ENCODE measurements at regions not wholly inside any gene's neighbourhood (a gene's known extent, or its start where the extent isn't known, plus 50 kb on each side); places are given as distances from the start of the nearest gene placed in this dataset.

DNA sequence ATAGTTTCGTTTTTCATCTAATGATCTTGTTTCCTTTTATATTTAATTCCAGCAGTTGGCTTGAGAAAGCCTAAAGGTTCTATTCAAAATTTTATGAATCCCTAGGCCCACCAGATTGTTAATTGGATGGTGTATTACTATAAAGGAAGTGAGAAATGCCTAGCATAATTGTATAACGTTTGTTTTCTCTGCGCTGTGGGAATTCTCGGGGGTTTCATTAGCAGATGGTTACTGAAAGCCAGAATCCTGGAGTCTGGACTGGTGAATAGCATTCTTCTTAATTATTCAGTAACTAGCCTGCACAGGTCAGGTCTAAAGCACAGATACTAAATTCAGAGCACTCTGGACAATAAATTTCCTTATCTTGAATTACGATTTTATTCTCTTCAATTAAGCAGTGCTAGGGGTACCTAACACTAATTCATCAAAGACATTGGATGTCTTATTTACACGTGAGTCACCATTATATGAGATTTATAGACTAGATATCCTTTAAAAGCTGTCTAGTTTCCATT lies 459.4 kb downstream of the DTHD1 start:
- no peak overlapping the region for H3K27ac ChIP-seq
- TF ChIP-seq, protein P1, sequence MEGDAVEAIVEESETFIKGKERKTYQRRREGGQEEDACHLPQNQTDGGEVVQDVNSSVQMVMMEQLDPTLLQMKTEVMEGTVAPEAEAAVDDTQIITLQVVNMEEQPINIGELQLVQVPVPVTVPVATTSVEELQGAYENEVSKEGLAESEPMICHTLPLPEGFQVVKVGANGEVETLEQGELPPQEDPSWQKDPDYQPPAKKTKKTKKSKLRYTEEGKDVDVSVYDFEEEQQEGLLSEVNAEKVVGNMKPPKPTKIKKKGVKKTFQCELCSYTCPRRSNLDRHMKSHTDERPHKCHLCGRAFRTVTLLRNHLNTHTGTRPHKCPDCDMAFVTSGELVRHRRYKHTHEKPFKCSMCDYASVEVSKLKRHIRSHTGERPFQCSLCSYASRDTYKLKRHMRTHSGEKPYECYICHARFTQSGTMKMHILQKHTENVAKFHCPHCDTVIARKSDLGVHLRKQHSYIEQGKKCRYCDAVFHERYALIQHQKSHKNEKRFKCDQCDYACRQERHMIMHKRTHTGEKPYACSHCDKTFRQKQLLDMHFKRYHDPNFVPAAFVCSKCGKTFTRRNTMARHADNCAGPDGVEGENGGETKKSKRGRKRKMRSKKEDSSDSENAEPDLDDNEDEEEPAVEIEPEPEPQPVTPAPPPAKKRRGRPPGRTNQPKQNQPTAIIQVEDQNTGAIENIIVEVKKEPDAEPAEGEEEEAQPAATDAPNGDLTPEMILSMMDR (conservative IDR thresholded peaks at IDR 0.05) = no peak

- no peak overlapping the region for H3K27ac ChIP-seq
Measured at GRCh38 chr4:36747277-36748129, 466.1 kb downstream of the DTHD1 start.

DNA sequence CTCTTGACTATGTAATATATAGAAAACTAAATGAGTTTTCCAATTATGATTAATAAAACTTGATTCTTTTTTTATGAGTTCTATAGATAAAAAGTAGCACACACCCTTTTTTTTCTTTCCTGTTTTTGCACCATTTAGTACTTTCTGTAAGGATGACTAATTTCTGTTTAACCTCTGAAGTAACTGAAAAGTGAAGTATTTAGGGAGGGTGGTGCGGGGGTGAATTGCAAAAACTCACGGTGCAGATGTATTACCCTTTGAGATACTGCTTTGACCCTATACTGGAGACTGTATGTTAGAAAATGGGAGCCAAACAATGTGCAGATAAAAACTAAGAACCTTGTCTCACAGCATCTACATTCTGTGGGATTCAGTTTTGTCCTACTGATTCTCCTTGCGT lies 471.6 kb downstream of the DTHD1 start:
- TF ChIP-seq, protein P1 (conservative IDR thresholded peaks at IDR 0.05) = no peak
- no peak overlapping the region for H3K27ac ChIP-seq

More at GRCh38 chr4:36747277-36748129, 466.1 kb downstream of the DTHD1 start:
- TF ChIP-seq, protein P1 (conservative IDR thresholded peaks at IDR 0.05) = no peak

DNA sequence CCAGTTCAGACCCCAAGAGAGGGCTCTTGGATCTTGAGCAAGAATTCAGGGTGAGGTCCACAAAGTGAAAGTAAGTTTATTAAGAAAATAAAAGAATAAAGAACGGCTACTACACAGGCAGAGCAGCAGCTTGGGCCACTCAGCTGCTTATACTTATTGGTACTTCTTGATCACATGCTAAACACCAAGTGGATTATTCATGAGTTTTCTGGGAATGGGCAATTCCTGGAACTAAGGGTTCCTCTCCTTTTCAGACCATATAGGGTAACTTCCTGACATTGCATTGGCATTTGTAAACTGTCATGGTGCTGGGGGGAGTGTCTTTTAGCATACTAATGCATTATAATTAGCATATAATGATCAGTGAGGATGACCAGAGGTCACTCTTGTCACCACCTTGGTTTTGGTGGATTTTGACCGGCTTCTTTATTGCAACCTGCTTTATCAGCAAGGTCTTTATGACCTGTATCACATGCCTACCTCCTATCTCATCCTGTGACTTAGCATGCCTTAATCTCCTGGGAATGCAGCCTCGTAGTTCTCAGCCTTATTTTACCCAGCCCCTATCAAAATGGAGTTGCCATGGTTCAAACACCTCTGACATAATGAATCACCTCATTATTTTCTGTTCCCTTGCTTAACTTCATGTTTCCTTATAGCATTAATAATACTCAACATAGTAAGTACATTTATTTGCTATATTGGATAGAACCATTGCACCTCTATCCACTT lies 476.3 kb downstream of the DTHD1 start:
- TF ChIP-seq, protein P1 (conservative IDR thresholded peaks at IDR 0.05) = no peak
- no peak overlapping the region for H3K27ac ChIP-seq

DNA sequence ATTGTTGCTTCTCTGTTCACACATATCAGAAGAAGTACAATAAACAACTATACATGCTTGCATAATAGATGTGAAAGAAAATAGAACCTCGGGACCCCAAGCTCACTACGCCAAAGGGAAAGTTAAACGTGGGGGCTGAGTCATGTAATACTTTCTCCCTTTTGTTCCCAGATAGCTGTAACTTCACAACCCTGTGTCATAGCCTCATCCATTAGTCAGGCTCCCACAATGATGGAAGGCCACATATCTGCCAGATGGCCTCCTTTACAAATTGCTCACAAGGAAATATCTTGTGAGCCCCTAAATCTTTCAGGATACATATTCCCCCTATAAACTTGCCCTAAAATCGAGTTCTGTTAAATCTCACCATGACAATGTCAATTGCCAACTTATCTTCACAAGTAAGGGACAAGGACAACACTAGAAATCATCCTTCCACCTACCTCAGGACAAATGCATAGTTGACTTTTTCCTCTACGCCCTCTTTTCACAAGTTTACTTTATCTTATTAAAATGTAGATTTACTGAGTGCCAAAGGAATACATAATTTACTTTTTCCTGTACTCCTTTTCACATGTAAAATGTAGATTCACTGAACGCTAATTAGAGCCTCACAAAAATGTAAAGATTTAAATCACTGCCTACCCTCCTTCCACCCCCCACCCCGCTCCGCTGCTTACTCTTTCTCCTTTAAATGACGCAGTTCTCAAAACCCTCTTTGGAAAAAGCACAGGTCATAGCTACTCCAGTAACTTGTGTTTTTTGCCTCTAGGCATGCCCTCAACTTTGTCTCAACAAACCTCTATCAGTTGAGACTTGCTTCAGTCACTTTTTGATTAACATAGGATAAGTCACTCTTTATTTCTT lies 477.1 kb downstream of the DTHD1 start:
- no peak overlapping the region for H3K27ac ChIP-seq
- TF ChIP-seq, protein P1 (conservative IDR thresholded peaks at IDR 0.05) = no peak

DNA sequence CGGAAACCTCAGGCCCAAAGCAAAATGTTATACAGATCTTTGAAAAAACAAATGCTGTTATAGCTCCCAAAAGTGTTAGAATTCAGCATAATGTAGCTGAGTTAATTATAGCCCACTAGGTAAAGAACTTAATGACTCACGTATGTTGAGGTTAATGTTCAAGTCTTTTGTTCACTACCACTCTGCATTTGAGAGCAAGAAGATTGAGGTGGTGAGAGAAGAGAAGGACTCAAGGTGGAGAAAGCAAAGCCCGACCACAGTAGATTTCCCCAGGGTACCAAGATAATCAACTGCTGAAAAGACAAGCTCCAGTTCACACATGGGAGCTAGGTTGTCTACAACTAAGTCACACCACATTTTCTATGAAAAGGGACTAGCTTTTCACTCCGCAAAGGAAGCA lies 480.2 kb downstream of the DTHD1 start:
- no peak overlapping the region for H3K27ac ChIP-seq
- TF ChIP-seq, protein P1 (conservative IDR thresholded peaks at IDR 0.05) = no peak

Measured in VCaP (cell line).